NCI-H345 treated with DMSO at 0.1 percent for 48 hours (cell line): ENCODE measurements at regions not wholly inside any gene's neighbourhood (a gene's known extent, or its start where the extent isn't known, plus 50 kb on each side); places are given as distances from the start of the nearest gene placed in this dataset.

Source experiments
- DNase-seq: peaks from one replicate; lab custom pipeline; 2025; ENCODE audit not compliant: unreplicated experiment; lab: John Stamatoyannopoulos, UW

- DNase-seq: no peak
Observed at GRCh38 chr14:95034788-95035187, 122.5 kb downstream of the DICER1 start.

DNA sequence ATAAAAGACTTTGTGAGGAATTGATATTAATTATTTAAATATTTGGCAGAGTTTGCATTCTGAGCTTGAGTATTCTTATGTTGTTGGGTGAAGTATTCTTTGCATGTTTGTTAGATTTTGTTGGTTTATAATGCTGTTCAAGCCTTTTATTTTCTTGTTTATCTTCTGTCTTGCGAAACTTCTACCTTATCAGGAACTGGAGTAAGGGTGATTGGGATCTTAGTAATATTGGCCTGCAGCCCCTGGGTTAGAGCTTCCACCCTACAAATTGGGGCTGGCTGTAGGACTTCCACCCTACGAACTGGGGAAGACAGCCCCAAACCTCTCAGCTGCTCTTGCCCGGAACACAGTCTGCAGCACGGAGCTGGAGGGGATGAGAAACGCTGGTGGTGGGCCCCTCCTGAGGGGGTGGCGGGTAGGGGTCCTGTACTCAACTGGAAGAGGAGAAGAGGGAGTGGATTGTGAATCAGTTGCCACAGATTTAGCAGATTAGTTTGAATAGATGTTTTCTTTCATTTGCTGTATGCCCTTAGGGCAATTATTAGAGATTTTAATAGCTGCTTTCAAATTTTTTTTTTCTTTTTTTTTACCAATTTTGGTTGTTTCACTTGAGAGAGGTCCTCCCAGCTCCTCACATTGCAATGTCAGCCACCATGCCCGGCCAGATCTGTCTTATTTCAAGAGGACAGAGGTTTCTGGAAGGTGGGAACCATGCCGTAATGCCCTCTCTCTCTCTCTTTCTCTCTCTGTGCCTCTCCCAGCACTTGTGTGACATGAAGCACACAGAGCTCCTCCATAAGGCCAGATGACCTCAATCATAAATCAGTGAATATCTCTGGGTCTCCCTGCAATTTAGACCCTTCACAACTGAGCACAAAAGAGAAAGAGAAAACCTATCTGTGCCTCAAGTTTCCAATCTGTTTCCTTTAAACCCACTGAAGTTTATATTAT is 123.4 kb downstream of the DICER1 start:
- no peak for DNase-seq

GRCh38 chr14:95033031-95033430 is 124.3 kb downstream of the DICER1 start:
- no peak for DNase-seq

DNA sequence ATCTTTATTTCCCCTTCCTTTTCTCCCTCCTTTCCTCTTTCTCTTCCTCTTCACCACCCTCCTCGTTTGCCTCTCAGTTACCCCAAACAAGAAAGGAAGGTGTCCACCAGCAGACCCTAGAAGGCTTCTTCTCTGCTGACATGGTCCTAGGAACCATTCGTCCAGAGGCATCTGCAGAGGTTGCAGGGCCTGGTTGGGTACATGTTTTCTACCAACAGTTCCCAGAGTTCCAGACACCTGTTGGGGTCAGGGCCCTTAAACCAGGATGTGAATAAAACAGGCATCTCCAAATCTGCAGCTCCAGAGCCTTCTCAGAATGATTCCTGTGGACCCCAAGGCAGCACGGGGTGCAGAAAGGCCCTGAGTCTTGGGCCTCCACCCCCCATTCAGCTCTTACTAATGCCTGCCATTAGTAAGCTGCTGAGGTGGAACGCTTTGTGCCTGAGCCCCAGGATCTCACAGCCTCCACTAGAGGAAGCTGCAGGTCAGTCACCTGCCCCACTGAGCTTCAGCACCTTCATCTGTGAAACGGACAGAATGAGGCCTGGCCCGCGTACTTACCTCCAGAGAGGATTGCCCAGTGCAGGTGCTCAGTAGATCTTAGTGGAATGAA is 130.4 kb downstream of the DICER1 start:
- no peak for DNase-seq

DNA sequence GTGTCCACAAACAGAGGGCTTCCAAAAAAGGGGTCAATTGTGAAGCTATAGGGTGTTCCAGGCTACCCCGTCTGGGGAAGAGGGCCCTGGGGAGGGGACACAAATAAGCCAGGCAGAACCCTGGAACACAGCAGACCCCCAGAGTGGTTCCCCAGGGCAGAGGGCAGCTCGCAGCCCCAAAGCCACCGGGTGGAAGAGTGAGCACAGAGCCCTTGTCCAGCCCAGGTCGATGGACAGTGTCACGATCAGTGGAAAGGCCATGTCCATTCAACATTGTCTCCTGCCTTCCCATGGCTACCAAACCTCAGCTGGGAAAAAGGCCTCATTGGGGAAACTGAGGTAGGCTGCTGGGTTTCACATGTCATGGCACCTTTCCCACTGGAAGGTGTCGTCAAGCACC is 131.4 kb downstream of the DICER1 start:
- DNase-seq: no peak

DNA sequence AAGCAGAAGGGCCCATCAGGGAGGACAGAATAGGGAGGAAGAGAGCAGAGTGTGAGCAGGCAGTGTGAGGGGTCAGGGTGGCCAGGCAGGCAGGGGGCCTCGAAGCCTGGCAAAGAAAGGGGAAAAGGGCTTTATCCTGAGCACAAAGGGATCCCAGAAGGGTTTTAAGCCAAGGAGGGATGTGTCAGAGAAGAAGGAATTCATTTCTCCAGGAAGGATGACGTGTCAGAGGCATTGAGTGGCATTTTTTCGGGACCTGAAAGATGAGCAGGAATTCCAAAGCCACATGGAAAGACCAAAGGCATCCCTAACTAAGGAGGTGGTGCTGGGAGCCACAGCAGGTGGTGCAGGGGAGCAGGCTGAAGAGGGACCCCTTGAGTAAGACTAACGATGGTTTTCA is 132.1 kb downstream of the DICER1 start:
- DNase-seq: no peak

GRCh38 chr14:95024380-95024779 is 132.9 kb downstream of the DICER1 start:
- DNase-seq: no peak

- no peak for DNase-seq
Observed at GRCh38 chr14:95023886-95024285, 133.4 kb downstream of the DICER1 start.

GRCh38 chr14:95023115-95023514 is 134.2 kb downstream of the DICER1 start:
- no peak for DNase-seq

DNA sequence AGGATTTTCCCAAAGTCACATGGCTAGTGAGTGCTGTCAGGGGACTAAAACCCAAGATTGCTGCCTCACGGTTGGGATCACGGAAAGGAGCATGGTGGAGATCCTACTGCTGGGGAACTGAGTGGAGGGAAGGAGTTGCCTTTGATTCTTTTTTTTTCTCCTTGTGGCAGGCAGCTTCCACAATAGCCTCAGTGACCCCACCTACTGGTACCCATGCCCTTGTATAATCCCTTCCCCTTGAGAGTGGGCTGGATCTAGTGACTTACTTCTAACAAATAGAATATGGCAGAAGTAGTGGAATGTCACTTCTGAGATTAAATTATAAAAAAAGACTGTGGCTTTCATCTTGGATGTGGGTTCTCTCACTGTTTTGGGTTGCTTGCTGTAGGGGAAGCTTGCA is 135.7 kb downstream of the DICER1 start:
- no peak for DNase-seq

- no peak for DNase-seq
Observed at GRCh38 chr14:95018821-95019220, 138.5 kb downstream of the DICER1 start.

DNA sequence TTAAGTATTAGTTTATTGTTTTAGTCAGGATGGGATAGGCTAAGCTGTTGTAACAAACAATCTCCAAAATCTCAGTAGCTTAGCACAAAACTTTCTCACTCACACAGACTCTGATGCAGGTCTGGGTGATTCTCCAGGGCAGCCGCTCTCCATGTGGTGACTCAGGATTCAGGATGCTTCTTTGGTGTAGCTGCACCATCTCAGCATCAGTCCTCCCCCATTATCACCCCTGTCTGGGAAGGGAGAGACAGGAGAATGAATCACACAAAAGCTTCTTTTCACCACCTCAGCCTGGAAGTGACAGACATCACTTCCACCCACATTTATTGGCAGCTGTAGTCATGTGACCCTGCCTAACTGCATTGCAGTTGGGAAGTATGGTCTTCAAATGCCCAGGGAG is 142.3 kb downstream of the DICER1 start:
- no peak for DNase-seq

DNA sequence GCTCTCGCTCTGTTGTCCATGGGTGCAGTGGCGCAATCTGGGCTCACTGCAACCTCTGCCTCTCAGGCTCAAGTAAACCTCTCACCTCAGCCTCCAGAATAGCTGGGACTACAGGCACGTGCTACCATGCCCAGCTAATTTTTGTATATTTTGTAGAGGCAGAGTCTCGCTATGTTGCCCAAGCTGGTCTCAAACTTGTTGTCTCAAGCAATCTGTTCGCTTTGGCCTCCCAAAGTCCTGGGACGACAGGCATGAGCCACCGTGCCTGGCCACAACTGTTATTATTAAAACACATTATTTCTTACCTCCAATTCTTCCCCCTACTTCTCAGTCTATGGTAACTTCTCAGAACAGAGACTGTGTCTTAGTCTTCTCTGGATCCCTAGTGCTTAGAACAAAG is 143.3 kb downstream of the DICER1 start:
- no peak for DNase-seq

GRCh38 chr14:95011445-95012006 is 145.8 kb downstream of the DICER1 start:
- DNase-seq: no peak

GRCh38 chr14:95008445-95009217 is 148.7 kb downstream of the DICER1 start:
- no peak for DNase-seq

DNA sequence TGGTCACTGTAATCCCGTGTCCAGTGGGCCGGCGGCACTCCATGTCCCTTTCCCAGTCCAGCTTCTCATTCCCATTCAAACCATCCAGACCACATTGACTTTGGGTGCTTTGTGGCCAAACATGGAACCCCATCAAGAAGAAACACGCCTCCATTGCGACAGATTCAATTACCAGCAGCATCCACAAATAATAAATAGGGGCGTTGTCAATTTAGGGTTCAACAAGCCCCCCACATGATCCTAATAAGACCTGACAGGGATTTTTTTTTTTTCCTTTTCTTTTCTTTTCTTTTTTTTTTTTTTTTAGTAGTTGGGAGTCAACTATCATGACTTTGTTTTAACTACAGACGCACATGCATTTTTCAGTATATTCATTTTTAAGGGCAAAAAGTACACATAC is 149.4 kb downstream of the DICER1 start:
- no peak for DNase-seq

- DNase-seq: no peak
Observed at GRCh38 chr14:95006479-95006878, 150.8 kb downstream of the DICER1 start.

- no peak for DNase-seq
Observed at GRCh38 chr14:95006051-95006450, 151.3 kb downstream of the DICER1 start.

DNA sequence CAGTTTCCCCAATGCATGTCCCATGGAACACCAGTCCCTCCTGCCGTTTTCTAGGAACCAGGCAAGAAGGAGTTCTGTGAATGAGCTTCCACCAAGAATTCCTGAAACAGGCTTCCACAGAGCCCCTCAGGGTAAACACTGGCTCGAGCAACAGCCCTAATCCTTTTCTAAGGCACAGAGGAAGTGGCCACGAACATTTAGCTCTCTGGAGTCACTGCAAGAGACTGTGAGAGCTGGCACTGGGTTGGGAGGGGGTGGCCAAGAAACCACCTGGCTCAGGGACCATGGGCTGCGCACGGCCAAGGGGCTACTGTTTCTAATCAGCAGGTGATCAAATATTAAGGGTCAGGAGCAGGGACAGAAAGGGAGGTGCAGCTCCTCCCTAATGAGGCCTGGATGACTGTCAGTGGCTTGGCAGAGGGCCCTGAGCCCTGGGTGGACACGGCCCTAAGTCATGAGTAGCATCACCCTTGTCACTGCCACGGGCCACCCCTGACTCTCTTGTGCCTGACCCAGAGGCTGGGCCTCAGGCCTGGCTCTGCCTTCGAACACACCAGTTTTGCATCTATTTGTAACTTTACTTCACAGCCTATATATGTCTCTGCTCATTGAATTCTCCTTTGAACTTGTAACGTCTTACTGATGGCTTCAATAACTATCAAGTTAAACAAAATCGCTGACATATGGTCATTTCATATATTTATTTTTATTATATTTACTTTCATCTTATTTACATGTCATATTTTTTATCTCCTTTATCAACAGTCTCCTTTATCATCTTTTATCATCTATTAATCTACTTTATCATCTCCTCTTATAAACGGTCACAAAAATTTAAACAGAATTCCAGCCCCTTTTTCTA is 154.0 kb downstream of the DICER1 start:
- no peak for DNase-seq

- no peak for DNase-seq
Observed at GRCh38 chr14:94998685-94999084, 158.6 kb downstream of the DICER1 start.
